AG04449 (cell line): ENCODE measurements at regions not wholly inside any gene's neighbourhood (a gene's known extent, or its start where the extent isn't known, plus 50 kb on each side); places are given as distances from the start of the nearest gene placed in this dataset.
"Not testable (repeated sequence)": the region's sequence is repeated elsewhere in the genome, so short reads cannot be mapped to it uniquely, and the experiment has no call there.

Experiments
- CTCF ChIA-PET: fragments of 350-600 bp; formaldehyde crosslinking; extraction: SDS; loops from one replicate; lab custom pipeline; 2021; ENCODE audit warnings: antibody characterized with exemption; lab: Yijun Ruan, JAX
- POLR2A ChIA-PET: fragments of 400-600, 350-600 bp; formaldehyde crosslinking; extraction: SDS; loops from one replicate; lab custom pipeline; 2020; ENCODE audit warnings: antibody characterized with exemption, inconsistent platforms; lab: Yijun Ruan, JAX
- DNase-seq: peaks from one replicate; pipeline ENCODE4 v3.0.0-alpha.2; 2010; ENCODE audit warnings: low read depth, low spot score
- H3K4me3 ChIP-seq: 2 replicates; pipeline ENCODE4 v1.5.1; 2011; ENCODE audit warnings: low read depth, mild to moderate bottlenecking, control low read depth, low read length
- CTCF ChIP-seq: IDR thresholded peaks from one replicate; pipeline ENCODE4 v1.5.1; 2011; ENCODE audit warnings: mild to moderate bottlenecking, moderate library complexity, low read length, control low read depth, inconsistent platforms; ENCODE audit not compliant: insufficient read depth; ENCODE audit errors: missing control alignments

GRCh38 chr3:193068365-193068764 lies 150.7 kb upstream of the MB21D2 start:
- CTCF ChIA-PET: no interaction called here

GRCh38 chr3:193069732-193070131 lies 152.1 kb upstream of the MB21D2 start:
- POLR2A ChIA-PET, CTCF ChIA-PET, H3K4me3 ChIP-seq, DNase-seq: not testable (repeated sequence)

More at GRCh38 chr3:193068365-193068764, 150.7 kb upstream of the MB21D2 start:
- POLR2A ChIA-PET: no interaction called here
- DNase-seq: no peak
- no peak overlapping the region for H3K4me3 ChIP-seq
- no peak for TF ChIP-seq CTCF

- POLR2A ChIA-PET: no interaction called here
- H3K4me3 ChIP-seq: no peak overlapping the region
- CTCF ChIA-PET: interaction anchor here (2.3 kb wide), 1 partner anchor 262 kb away, joined by 6 read pairs; no protein-coding TSS in a partner anchor
- no peak for DNase-seq
- TF ChIP-seq CTCF: no peak
Measured at GRCh38 chr3:193078996-193079753, 161.5 kb upstream of the MB21D2 start.

- ChIA-PET CTCF (no interaction called here), POLR2A (no interaction called here)
Measured at GRCh38 chr3:193080821-193081365, 160.1 kb upstream of the PLAAT1 start.

GRCh38 chr3:193085655-193086054 lies 155.4 kb upstream of the PLAAT1 start:
- no peak for TF ChIP-seq CTCF
- ChIA-PET POLR2A (no interaction called here), CTCF (no interaction called here)
- DNase-seq: no peak
- H3K4me3 ChIP-seq: no peak overlapping the region

More at GRCh38 chr3:193080821-193081365, 160.1 kb upstream of the PLAAT1 start:
- no peak for DNase-seq
- no peak for TF ChIP-seq CTCF
- H3K4me3 ChIP-seq: no peak overlapping the region

- POLR2A ChIA-PET: no interaction called here
- no peak for TF ChIP-seq CTCF
- no peak overlapping the region for H3K4me3 ChIP-seq
- CTCF ChIA-PET: no interaction called here
- no peak for DNase-seq
Measured at GRCh38 chr3:193086681-193087080, 154.3 kb upstream of the PLAAT1 start.
